Uterus (tissue), 2 donors: ENCODE measurements at regions not wholly inside any gene's neighbourhood (a gene's known extent, or its start where the extent isn't known, plus 50 kb on each side); places are given as distances from the start of the nearest gene placed in this dataset.

Source experiments
- CTCF ChIP-seq, 4 experiments: fragments of 200-600 bp in 2 of 4; fragments of 450-650 bp in 2 of 4; sonication (generic) in 2 of 4; IDR thresholded peaks; one replicate each; pipeline ENCODE4 v1.5.1; 2016 to 2019; ENCODE audit warnings: antibody characterized with exemption in 4 of 4, mild to moderate bottlenecking in 2 of 4, moderate library complexity in 1 of 4
- POLR2A ChIP-seq, 2 donors: fragments of 450-650 bp; IDR thresholded peaks; one replicate each; pipeline ENCODE4 v1.6.1; 2016; ENCODE audit warnings: antibody characterized with exemption in 2 of 2, mild to moderate bottlenecking in 1 of 2, moderate library complexity in 1 of 2

GRCh38 chr10:84715911-84716310 is 387.5 kb downstream of the CCSER2 start:
- no peak for TF ChIP-seq CTCF (IDR thresholded peaks at IDR 0.05)
- no peak for TF ChIP-seq POLR2A (IDR thresholded peaks at IDR 0.05)
